Left ventricle myocardium inferior (tissue), 1 donor: ENCODE measurements at regions not wholly inside any gene's neighbourhood (a gene's known extent, or its start where the extent isn't known, plus 50 kb on each side); places are given as distances from the start of the nearest gene placed in this dataset.
"Not testable (repeated sequence)": the region's sequence is repeated elsewhere in the genome, so short reads cannot be mapped to it uniquely, and the experiment has no call there.

ENCODE experiments used
- DNase-seq: peaks from one replicate; pipeline ENCODE4 v3.0.0-alpha.2; 2020
- H3K27ac ChIP-seq: fragments of 200-600 bp; replicated peaks from 2 replicates; pipeline ENCODE4 v1.8.0; 2021
- H3K27me3 ChIP-seq: fragments of 200-600 bp; 2 replicates; pipeline ENCODE4 v1.8.0; 2021; ENCODE audit warnings: low read depth
- H3K36me3 ChIP-seq: fragments of 200-600 bp; 2 replicates; pipeline ENCODE4 v1.8.0; 2021
- H3K4me1 ChIP-seq: fragments of 200-600 bp; 2 replicates; pipeline ENCODE4 v1.8.0; 2021
- H3K4me3 ChIP-seq: fragments of 200-600 bp; 2 replicates; pipeline ENCODE4 v1.8.0; 2021; ENCODE audit warnings: mild to moderate bottlenecking, moderate library complexity
- H3K9me3 ChIP-seq: fragments of 200-600 bp; replicated peaks from 2 replicates; pipeline ENCODE4 v1.8.0; 2021
- CTCF ChIP-seq: fragments of 200-600 bp; IDR thresholded peaks from 2 replicates; pipeline ENCODE4 v1.8.0; 2021; ENCODE audit warnings: antibody characterized with exemption, mild to moderate bottlenecking, borderline replicate concordance
- intact Hi-C: fragments of 100-400 bp; cut with micrococcal nuclease; formaldehyde crosslinking; loops from one replicate; pipeline ENCODE4 v1.11.0; 2022
- donor health status: DM: no; HTN: yes; CAD: no; lungs with severe emphysema.

GRCh38 chr12:114841557-114842251, 157.7 kb upstream of the TBX3 start:
- TF ChIP-seq CTCF, result no peak
- Histone ChIP-seq H3K27ac (no peak overlapping the region), H3K4me1 (peaks cover 2% of the 10 kb centered on the region), H3K27me3 (peaks cover 12% of the 10 kb centered on the region), H3K9me3 (peaks cover 5% of the 10 kb centered on the region), H3K36me3 (no peaks in the 10 kb centered on the region), H3K4me3 (no peak overlapping the region)
- intact Hi-C loops, result no loop called here
- no peak for DNase-seq

- H3K9me3 ChIP-seq, result peaks cover 18% of the 10 kb centered on the region
- H3K27me3 ChIP-seq, result peaks cover 4% of the 10 kb centered on the region
- no peak overlapping the region for H3K27ac ChIP-seq
- intact Hi-C loops, result no loop called here
- H3K4me3 ChIP-seq, result no peak overlapping the region
- no peaks in the 10 kb centered on the region for H3K36me3 ChIP-seq
- DNase-seq, result no peak
- no peaks in the 10 kb centered on the region for H3K4me1 ChIP-seq
- TF ChIP-seq CTCF, result no peak
Measured at GRCh38 chr12:114838480-114838879, 154.5 kb upstream of the TBX3 start.

- Histone ChIP-seq H3K9me3 (peaks cover 18% of the 10 kb centered on the region), H3K36me3 (no peaks in the 10 kb centered on the region), H3K27me3 (peaks cover 4% of the 10 kb centered on the region), H3K27ac (no peak overlapping the region), H3K4me3 (no peak overlapping the region), H3K4me1 (no peaks in the 10 kb centered on the region)
- intact Hi-C loops, result no loop called here
- DNase-seq, result no peak
- no peak for TF ChIP-seq CTCF
Measured at GRCh38 chr12:114836609-114837008, 152.6 kb upstream of the TBX3 start.

GRCh38 chr12:114835031-114835430, 151.1 kb upstream of the TBX3 start:
- H3K9me3 ChIP-seq, result peaks cover 18% of the 10 kb centered on the region
- H3K27me3 ChIP-seq, result peaks cover 4% of the 10 kb centered on the region
- no peaks in the 10 kb centered on the region for H3K36me3 ChIP-seq
- H3K4me1 ChIP-seq, result no peaks in the 10 kb centered on the region
- intact Hi-C loops, result no loop called here
- H3K4me3 ChIP-seq, result no peak overlapping the region
- no peak overlapping the region for H3K27ac ChIP-seq
- DNase-seq, result no peak
- TF ChIP-seq CTCF, result no peak

- peaks cover 18% of the 10 kb centered on the region for H3K9me3 ChIP-seq
- H3K27me3 ChIP-seq, result peaks cover 4% of the 10 kb centered on the region
- no peak overlapping the region for H3K4me3 ChIP-seq
- no peaks in the 10 kb centered on the region for H3K4me1 ChIP-seq
- intact Hi-C loops, result no loop called here
- no peak for DNase-seq
- TF ChIP-seq CTCF, result no peak
- no peaks in the 10 kb centered on the region for H3K36me3 ChIP-seq
- H3K27ac ChIP-seq, result no peak overlapping the region
Measured at GRCh38 chr12:114834621-114835020, 150.6 kb upstream of the TBX3 start.

- H3K4me1 ChIP-seq, result no peaks in the 10 kb centered on the region
- intact Hi-C loops, result no loop called here
- no peak for DNase-seq
- no peaks in the 10 kb centered on the region for H3K9me3 ChIP-seq
- no peaks in the 10 kb centered on the region for H3K36me3 ChIP-seq
- peaks cover 7% of the 10 kb centered on the region for H3K27me3 ChIP-seq
- no peak overlapping the region for H3K4me3 ChIP-seq
- no peak for TF ChIP-seq CTCF
- H3K27ac ChIP-seq, result no peak overlapping the region
Measured at GRCh38 chr12:114829833-114830232, 145.9 kb upstream of the TBX3 start.

GRCh38 chr12:114829244-114829643, 145.3 kb upstream of the TBX3 start:
- intact Hi-C loops, DNase-seq, H3K36me3 ChIP-seq, H3K4me1 ChIP-seq, H3K27ac ChIP-seq, H3K9me3 ChIP-seq, H3K27me3 ChIP-seq, H3K4me3 ChIP-seq: not testable (repeated sequence)
